ENCODE measurements at regions not wholly inside any gene's neighbourhood (a gene's known extent, or its start where the extent isn't known, plus 50 kb on each side); places are given as distances from the start of the nearest gene placed in this dataset.

GRCh38 chr22:22076932-22077703 is 94.5 kb upstream of the TOP3B start:
- intact Hi-C loops (cut with micrococcal nuclease) = no loop called here

GRCh38 chr22:22076361-22076760 is 93.8 kb upstream of the TOP3B start:
- intact Hi-C loops (cut with micrococcal nuclease) = no loop called here

GRCh38 chr22:22075382-22076163 is 93.0 kb upstream of the TOP3B start:
- intact Hi-C loops (cut with micrococcal nuclease) = no loop called here

GRCh38 chr22:22074634-22075381 is 92.2 kb upstream of the TOP3B start:
- intact Hi-C loops (cut with micrococcal nuclease) = no loop called here

- intact Hi-C loops (cut with micrococcal nuclease) = no loop called here
These were observed 91.4 kb upstream of the TOP3B start for GRCh38 chr22:22073769-22074561.

DNA sequence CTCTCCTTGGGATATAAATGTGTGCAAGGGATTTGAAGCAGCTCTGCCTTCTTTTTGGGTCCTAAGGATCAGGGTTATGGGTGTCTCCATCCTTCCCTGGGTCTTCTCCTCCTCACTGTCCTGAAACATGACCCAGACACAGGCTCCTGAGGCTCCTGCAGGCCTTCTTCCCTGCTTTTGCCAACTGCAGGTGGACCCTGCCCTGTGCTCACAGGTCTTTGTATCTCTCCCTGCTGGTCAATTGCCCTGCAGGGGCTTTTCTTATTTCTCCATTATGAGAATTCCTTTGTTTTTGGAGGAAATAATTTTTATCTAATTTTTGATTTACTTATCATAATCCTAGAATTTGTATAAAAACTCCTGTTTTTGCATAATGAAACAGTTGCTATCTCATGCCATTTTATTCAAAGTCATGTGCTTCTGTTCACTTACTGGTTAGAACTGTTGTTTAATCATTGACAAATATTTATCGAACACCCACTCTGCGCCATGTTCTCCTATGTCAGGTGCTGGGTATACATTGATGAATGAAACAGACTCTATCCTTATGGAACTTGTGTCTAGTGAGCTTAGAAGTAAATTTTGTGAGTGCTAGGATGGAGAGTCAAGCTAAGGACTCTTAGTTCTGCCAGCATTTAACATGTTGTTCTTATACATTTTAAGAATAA is 89.7 kb upstream of the TOP3B start:
- intact Hi-C loops (cut with micrococcal nuclease) = no loop called here

DNA sequence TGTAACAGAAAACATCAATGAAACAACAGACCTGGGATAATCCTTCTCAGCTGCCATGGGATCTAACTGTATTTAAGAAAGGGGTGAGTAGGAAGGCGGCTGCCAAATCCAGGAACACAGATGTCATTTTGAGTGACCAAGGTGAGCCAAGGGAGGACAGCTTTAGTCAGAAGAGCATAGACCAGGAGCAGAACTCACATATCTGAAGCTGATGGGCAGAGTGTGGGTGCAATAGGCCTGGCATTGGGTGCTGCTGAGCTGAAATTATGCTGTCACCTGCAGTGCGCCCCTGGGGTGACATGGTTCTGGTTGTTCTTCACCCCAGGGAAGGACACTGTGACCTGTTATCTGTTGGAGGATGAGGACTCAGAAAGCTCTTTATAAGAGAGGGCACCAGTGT is 88.9 kb upstream of the TOP3B start:
- intact Hi-C loops (cut with micrococcal nuclease) = no loop called here

- intact Hi-C loops (cut with micrococcal nuclease) = no loop called here
These were observed 87.8 kb upstream of the TOP3B start for GRCh38 chr22:22070371-22070824.

- intact Hi-C loops (cut with micrococcal nuclease) = no loop called here
These were observed 87.1 kb upstream of the TOP3B start for GRCh38 chr22:22069450-22070370.

DNA sequence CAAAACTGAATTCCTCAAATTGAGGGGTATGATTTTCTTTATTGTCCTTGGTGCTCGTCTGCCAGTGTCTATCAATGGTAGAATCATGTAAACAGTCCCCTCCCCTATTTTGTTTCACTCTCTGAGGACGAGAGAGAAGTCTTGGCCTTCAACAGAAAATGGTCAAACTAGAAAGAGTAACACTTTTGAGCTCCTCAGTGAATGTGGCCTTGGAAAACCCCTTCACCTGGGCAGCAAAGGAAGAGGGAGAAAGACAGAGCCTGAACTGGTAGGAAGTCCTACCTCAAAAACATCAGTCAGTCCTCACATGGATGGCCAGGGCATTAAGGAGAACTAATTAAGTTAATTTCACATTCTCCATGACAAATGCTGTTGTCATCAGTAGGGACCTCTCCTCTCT is 86.1 kb upstream of the TOP3B start:
- intact Hi-C loops (cut with micrococcal nuclease) = no loop called here

DNA sequence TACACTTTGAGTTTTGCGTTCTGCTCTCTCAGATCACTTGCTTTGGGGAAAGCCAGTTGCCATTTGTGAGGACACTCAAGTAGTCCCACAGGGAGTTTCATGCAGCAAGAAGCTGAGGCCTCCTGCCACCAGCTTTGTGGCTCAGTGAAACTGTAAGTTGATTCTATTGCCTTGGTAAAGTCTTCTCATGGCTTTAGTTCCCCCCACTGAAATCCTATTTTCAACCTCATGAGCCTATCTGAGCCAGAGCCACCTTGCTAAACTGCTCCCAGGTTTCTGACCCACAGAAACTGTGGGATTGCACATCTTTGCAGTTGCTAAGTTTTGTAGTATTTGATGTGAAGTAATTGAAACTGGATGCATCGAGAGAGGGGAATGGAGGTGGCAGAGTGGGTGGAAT is 85.4 kb upstream of the TOP3B start:
- intact Hi-C loops (cut with micrococcal nuclease) = no loop called here

DNA sequence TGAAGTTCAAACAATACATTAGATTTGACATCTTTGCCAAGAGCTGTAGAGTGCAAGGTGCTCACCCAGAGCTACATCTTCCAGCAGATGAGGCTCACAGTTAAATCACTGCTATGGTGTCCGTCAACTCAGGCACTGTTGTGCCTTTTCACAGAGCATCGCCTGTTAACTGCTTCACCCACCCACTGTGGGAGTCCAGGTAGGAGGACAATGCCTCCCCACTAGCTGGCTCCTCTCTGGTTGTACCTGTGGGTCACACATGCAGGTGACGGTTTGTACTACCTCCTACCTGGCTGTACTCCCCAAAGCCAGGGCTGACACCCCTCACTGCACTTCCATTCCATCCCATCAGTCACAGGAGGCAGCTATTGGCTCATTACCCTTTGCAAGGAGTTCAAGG is 84.6 kb upstream of the TOP3B start:
- intact Hi-C loops (cut with micrococcal nuclease) = no loop called here

DNA sequence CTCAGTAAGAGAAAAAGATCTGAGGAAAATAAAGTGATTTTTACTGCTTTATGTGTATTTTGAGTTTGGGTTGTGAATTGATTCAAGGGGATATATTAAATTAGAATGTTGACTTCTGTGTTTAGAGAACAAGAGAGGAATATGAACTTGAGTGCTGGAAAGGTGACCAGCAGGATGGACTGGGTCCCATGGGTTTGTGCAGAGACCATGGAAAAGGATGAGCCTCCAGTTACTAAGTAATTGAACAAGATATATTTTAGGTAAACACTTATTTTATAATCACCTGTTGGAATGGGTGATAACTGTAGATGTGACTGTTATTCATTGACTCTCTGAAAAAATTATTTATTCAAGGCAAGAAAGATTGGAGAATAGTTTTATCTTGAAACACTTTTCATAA is 82.0 kb upstream of the TOP3B start:
- intact Hi-C loops (cut with micrococcal nuclease) = no loop called here

GRCh38 chr22:22062306-22062793 is 79.8 kb upstream of the TOP3B start:
- intact Hi-C loops (cut with micrococcal nuclease) = no loop called here

DNA sequence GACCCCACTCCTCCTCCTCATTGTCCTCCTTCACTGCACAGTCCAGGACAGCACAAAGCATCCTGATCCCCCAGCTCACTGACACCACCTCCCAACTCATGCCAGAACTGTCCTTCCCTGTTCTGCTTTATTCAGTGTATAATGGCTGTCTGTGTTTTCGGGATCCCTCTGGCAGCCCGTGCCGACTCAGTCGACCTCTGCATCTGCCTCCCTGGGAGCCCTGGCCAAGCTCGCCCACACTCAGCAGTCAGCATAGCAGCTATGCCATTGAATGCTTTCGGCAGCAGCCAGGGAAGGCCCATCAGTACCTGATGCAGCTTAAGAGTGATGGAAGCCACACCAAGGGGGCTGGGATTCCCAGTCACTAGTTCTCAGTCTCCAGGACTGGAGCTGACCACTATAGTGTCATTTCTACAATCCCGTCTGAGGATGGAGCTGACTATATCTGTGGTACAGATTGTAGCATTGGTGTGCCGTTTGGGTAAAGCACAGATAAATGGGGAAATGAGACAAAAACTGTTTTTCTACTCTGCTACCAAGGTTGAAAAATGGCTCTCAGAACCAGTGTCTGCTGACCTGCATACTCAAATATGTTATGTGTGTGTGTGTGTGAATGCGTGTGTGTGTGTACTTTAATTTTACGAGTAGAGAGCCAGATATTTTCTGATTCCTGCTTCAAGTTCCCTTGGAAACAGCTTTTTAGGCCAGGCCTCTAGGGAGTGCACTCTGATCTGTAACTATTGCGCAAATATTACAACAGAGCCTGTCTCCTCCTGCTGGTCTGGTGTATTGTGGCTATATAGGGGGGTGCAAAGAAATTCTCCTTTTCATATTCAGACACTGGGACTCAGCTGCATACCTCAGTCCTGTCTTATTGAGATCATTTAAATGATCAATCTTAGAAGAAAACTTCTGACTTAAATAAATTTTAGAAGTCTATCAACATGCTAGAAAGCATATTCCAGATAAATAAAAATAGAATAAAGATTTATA is 78.8 kb upstream of the TOP3B start:
- intact Hi-C loops (cut with micrococcal nuclease) = no loop called here

- intact Hi-C loops (cut with micrococcal nuclease) = no loop called here
These were observed 77.9 kb upstream of the TOP3B start for GRCh38 chr22:22060200-22061084.

Measured in T-helper 2 cell treated with Interferon-gamma antibody and Interleukin-4, amounts not matched to agents 100 ng/mL and 5 ng/mL, for 36 hours (primary cell).